ENCODE measurements at regions not wholly inside any gene's neighbourhood (a gene's known extent, or its start where the extent isn't known, plus 50 kb on each side); places are given as distances from the start of the nearest gene placed in this dataset.

DNA sequence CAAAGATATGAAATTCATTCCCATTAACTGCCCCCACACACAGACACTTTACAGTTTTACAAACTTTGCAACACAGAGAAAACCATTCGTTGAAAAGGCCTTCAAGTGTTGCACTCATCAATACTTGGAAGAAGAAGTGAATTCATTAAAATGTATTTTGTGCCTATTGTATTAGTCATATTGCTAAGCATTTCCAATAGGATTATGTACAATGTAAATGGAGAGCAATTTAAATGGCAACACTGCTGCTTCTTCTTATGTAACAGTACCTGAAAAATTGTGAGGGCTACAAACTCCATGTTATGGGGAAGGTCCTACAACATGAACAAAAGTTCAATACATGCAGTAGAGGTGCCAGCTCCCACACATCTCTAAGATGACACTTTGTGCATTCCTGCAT lies 209.3 kb upstream of the POGK start:
- TF ChIP-seq, protein P1, sequence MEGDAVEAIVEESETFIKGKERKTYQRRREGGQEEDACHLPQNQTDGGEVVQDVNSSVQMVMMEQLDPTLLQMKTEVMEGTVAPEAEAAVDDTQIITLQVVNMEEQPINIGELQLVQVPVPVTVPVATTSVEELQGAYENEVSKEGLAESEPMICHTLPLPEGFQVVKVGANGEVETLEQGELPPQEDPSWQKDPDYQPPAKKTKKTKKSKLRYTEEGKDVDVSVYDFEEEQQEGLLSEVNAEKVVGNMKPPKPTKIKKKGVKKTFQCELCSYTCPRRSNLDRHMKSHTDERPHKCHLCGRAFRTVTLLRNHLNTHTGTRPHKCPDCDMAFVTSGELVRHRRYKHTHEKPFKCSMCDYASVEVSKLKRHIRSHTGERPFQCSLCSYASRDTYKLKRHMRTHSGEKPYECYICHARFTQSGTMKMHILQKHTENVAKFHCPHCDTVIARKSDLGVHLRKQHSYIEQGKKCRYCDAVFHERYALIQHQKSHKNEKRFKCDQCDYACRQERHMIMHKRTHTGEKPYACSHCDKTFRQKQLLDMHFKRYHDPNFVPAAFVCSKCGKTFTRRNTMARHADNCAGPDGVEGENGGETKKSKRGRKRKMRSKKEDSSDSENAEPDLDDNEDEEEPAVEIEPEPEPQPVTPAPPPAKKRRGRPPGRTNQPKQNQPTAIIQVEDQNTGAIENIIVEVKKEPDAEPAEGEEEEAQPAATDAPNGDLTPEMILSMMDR (IDR thresholded peaks at IDR 0.05) = no peak
- no peak for TF ChIP-seq POLR2A (IDR thresholded peaks at IDR 0.05)
- no peak for TF ChIP-seq EP300 (IDR thresholded peaks at IDR 0.05; ENCODE audit: low read depth)

Data from transverse colon (tissue), 3 donors.